ENCODE measurements at regions not wholly inside any gene's neighbourhood (a gene's known extent, or its start where the extent isn't known, plus 50 kb on each side); places are given as distances from the start of the nearest gene placed in this dataset.

DNA sequence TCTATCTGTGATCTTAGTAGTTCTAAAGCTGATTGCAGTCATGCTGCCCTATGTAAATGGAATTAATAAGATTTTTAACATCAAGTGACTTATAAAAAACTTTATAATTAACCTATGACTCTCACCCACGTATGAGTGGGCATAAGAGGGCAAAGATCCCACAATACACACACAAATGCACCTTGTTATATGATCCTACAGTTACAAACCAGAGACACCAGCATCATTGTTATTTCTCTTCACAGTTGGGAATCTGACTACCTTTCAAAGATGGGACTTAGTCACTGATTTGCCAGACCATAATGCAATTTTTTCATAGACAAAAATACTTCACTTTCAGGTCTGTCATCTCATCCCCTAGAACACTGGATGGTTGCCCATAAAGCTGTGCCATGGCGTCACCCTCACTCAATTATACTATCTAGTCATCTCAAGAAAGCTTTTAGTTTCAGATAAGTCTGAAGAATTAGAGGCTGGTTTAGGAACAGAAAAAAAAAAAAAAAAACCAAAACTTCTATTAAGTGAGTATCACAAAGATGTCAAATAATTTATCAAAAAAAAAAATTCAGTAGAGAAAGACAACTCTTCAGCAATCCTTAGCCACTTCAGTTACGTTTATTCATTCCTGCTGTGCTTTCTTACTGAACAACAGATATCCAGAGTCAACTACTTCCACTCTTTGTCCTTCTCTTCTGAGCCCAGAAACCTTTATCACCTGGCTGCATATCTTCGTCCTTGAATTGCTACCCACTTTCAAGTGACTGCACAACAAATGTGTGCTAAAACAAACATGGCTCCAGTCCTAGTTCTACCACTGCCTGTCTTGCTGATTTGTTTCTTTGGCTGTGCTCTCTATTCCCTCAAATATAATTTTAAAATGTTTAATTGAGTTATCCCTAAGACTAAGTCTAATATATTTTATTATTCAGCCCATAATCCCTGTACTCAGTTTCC, 175.0 kb upstream of the CHRM2 start:
- TF ChIP-seq, protein P1, sequence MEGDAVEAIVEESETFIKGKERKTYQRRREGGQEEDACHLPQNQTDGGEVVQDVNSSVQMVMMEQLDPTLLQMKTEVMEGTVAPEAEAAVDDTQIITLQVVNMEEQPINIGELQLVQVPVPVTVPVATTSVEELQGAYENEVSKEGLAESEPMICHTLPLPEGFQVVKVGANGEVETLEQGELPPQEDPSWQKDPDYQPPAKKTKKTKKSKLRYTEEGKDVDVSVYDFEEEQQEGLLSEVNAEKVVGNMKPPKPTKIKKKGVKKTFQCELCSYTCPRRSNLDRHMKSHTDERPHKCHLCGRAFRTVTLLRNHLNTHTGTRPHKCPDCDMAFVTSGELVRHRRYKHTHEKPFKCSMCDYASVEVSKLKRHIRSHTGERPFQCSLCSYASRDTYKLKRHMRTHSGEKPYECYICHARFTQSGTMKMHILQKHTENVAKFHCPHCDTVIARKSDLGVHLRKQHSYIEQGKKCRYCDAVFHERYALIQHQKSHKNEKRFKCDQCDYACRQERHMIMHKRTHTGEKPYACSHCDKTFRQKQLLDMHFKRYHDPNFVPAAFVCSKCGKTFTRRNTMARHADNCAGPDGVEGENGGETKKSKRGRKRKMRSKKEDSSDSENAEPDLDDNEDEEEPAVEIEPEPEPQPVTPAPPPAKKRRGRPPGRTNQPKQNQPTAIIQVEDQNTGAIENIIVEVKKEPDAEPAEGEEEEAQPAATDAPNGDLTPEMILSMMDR (conservative IDR thresholded peaks at IDR 0.05; ENCODE audit: low read depth, low read length) = no peak
- DNase-seq (ENCODE audit: low read depth) = no peak
- H3K4me3 ChIP-seq (ENCODE audit: low read depth, low read length) = no peak overlapping the region

DNA sequence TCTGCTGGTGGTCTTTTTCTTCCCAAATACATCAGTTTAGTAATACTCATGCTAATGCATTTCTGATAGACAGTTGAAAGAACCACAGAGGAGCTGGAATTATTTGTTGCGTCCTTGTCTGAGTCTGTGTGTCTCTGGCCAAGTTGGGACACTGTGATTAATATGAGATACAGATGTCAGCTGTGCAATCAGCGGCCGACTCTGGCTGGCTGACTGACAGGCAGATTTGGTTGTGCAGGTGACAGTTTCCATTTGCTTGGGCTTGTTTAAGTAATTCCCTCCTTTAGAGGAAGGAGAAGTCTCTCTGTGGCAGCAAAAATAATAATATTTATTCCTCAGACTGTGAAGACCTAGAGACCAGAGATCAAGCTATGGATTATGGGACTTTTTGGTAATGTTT, 176.2 kb upstream of the CHRM2 start:
- TF ChIP-seq, protein P1 (conservative IDR thresholded peaks at IDR 0.05; ENCODE audit: low read depth, low read length) = no peak
- DNase-seq (ENCODE audit: low read depth) = no peak
- no peak overlapping the region for H3K4me3 ChIP-seq (ENCODE audit: low read depth, low read length)

DNA sequence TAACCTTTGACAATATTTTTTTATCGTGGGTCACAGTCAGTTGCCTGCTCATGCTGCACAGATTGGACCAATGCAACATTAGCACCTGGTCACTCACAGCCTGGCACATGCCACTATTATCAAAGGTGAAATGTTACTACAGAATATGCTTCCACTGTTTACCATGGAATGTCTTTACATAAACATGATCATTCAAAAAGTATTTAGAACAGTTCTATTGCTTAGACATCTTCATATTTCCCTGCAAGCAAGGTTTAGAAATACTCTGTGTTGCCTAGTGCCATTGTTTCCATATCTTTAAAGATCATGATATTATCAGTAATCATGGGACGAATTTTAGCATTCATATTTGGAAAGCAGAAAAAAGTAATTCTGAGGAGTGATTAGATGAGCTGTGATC, 179.9 kb upstream of the CHRM2 start:
- DNase-seq (ENCODE audit: low read depth) = no peak
- no peak overlapping the region for H3K4me3 ChIP-seq (ENCODE audit: low read depth, low read length)
- TF ChIP-seq, protein P1 (conservative IDR thresholded peaks at IDR 0.05; ENCODE audit: low read depth, low read length) = no peak

DNA sequence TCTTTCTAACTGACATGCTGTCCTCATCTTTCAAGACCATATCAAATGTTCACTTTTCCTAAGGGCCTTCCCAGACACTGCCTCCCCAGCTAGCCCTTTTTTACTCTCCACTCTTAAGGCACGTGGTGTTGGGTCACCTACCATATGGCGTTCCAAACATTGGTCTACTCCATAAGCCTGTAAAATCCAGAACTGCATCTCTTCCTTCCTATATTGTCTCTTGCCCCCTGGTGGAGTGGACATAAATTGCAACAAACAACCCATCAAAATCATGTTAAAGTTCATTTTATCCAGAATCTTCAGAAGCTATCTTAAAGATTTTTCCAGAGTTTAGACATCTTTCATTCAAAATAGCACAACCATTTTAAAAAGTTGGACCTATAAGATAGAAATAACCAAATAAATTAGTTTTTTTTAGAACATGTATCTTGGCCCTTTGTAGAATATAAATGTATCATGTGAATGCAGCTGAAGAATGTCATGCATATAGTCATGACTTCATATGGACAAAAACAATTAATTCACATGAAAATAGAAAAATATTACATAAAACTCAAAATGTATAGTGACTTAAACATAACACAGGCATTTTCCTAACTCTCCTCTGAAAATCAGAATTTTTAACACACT, 180.6 kb upstream of the CHRM2 start:
- H3K4me3 ChIP-seq (ENCODE audit: low read depth, low read length) = no peak overlapping the region
- no peak for DNase-seq (ENCODE audit: low read depth)
- TF ChIP-seq, protein P1 (conservative IDR thresholded peaks at IDR 0.05; ENCODE audit: low read depth, low read length) = peak; percentile 70

DNA sequence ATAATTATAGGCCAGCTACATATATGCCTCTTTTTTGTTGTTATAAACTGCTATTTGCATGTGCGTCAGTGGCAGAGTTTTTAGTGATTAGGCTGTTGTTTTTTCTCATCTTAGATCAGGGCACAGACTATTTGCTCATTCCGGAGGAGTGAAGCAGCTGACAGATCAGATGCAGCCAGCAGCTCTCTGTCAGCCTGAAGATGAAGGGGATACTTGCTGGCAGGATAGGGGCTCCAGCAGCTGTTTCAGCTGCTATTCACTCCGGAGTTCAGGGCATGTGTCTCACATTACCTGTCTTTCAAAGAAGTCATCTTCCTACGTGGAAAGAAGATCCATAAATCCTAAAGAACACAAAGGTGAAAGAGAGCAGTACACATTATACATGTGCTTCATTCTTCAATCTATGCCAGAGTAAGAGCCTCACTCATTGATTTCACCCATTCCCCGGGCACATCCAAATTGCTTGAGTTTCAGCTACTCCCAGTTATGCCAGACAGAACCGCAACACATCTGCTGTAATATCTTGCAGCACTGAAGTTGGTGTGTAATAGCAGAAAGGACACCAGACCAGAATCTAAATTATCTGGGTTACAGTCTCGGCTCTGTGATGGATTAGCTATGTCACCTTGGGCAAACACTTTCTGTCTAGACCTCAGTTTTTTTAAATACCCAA, 182.8 kb upstream of the CHRM2 start:
- TF ChIP-seq, protein P1 (conservative IDR thresholded peaks at IDR 0.05; ENCODE audit: low read depth, low read length) = no peak
- no peak for DNase-seq (ENCODE audit: low read depth)
- no peak overlapping the region for H3K4me3 ChIP-seq (ENCODE audit: low read depth, low read length)

DNA sequence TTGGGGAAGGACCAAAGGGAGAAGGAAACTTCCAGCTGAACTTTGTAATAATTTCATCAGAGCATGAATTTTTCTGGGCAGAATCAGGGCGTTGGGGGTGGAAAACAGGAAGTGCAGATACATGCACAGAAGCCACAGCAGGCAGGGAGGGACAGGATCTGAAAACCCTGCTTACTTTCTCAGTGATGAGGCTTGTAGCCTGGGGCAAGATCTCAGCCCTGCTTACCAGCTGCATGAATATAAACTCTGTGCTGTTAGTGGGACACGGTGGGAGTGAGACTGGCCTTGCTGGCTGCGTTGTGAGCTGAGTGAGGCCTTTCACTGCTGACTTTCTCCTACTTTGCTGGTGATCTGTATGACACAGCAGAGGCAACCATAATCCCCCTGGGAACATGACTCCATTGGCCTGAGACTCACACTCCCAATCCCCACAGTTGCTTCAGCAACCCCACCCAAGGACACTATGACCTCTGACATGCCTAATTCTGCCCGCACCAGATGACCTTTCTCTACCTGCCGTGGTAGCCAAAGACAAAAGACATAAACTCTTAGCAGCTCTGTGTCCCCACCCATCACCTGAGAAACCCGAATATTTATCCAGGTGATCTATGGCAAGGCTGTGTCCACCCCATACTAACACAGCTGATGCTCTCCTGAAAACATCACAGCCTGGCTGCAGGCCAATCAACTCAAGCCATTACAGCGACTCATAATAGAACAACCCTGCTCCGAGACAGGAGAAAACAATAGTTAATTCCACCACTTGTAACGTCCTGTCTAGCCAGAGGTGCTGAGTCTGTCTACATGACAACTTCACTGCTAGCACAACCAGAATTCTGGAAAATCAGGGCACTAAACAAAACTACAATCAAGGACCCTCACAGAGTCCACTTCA, 190.7 kb upstream of the CHRM2 start:
- no peak for DNase-seq (ENCODE audit: low read depth)
- TF ChIP-seq, protein P1 (conservative IDR thresholded peaks at IDR 0.05; ENCODE audit: low read depth, low read length) = no peak
- H3K4me3 ChIP-seq (ENCODE audit: low read depth, low read length) = no peak overlapping the region
